ENCODE measurements at regions not wholly inside any gene's neighbourhood (a gene's known extent, or its start where the extent isn't known, plus 50 kb on each side); places are given as distances from the start of the nearest gene placed in this dataset.

GRCh38 chr20:12252793-12253192, 335.1 kb downstream of the BTBD3 start:
- TF ChIP-seq CTCF (IDR thresholded peaks at IDR 0.05; ENCODE audit: insufficient read depth, low read length) (no peak), SPI1 (IDR thresholded peaks at IDR 0.05; ENCODE audit: borderline replicate concordance, low read depth) (no peak), REST (IDR thresholded peaks at IDR 0.05; ENCODE audit: insufficient replicate concordance, low read depth) (no peak), POLR2AphosphoS5 (IDR thresholded peaks at IDR 0.05; ENCODE audit: low read depth) (no peak), GABPA (IDR thresholded peaks at IDR 0.05; ENCODE audit: low read depth) (no peak)
- no peak for DNase-seq (ENCODE audit: low read depth in 1 of 2, low spot score in 1 of 2)
- H3K27me3 ChIP-seq (ENCODE audit: insufficient read depth, poor library complexity, severe bottlenecking): no peaks in the 10 kb centered on the region
- H3K27ac ChIP-seq (replicated peaks): no peak overlapping the region
- H3K4me3 ChIP-seq (replicated peaks; ENCODE audit: insufficient read depth, low read length): no peak overlapping the region

GRCh38 chr20:12255461-12255970, 337.8 kb downstream of the BTBD3 start:
- DNase-seq (ENCODE audit: low read depth in 1 of 2, low spot score in 1 of 2): peak in 1 of 2 experiments; percentile 0
- Histone ChIP-seq H3K4me3 (replicated peaks; ENCODE audit: insufficient read depth, low read length) (no peak overlapping the region), H3K27ac (replicated peaks) (no peak overlapping the region), H3K27me3 (ENCODE audit: insufficient read depth, poor library complexity, severe bottlenecking) (no peaks in the 10 kb centered on the region)
- TF ChIP-seq SPI1 (IDR thresholded peaks at IDR 0.05; ENCODE audit: borderline replicate concordance, low read depth): no peak
- no peak for TF ChIP-seq REST (IDR thresholded peaks at IDR 0.05; ENCODE audit: insufficient replicate concordance, low read depth)
- no peak for TF ChIP-seq GABPA (IDR thresholded peaks at IDR 0.05; ENCODE audit: low read depth)

GRCh38 chr20:12256806-12257205, 339.1 kb downstream of the BTBD3 start:
- DNase-seq (ENCODE audit: low read depth in 1 of 2, low spot score in 1 of 2): no peak
- TF ChIP-seq REST (IDR thresholded peaks at IDR 0.05; ENCODE audit: insufficient replicate concordance, low read depth): no peak
- TF ChIP-seq GABPA (IDR thresholded peaks at IDR 0.05; ENCODE audit: low read depth): no peak
- TF ChIP-seq POLR2AphosphoS5 (IDR thresholded peaks at IDR 0.05; ENCODE audit: low read depth): no peak
- TF ChIP-seq CTCF (IDR thresholded peaks at IDR 0.05; ENCODE audit: insufficient read depth, low read length): no peak
- H3K4me3 ChIP-seq (replicated peaks; ENCODE audit: insufficient read depth, low read length): no peak overlapping the region
- no peaks in the 10 kb centered on the region for H3K27me3 ChIP-seq (ENCODE audit: insufficient read depth, poor library complexity, severe bottlenecking)
- H3K27ac ChIP-seq (replicated peaks): no peak overlapping the region

All from HL-60 (cell line).